WI38 (cell line): ENCODE measurements at regions not wholly inside any gene's neighbourhood (a gene's known extent, or its start where the extent isn't known, plus 50 kb on each side); places are given as distances from the start of the nearest gene placed in this dataset.

Source experiments
- H3K4me3 ChIP-seq: 2 replicates; pipeline ENCODE4 v1.5.1; 2011; ENCODE audit warnings: low read depth, mild to moderate bottlenecking, control low read depth, low read length
- CTCF ChIP-seq: IDR thresholded peaks from 2 replicates; pipeline ENCODE4 v1.5.1; 2012; ENCODE audit warnings: low read depth, mild to moderate bottlenecking, control low read depth, low read length

- 0 out of 2 replicates have a peak overlapping the region, but pooled peaks have one; percentile 3 for H3K4me3 ChIP-seq
These were observed 68.3 kb upstream of the BTBD3 start for GRCh38 chr20:11849270-11849915.

GRCh38 chr20:11849976-11850670 is 67.6 kb upstream of the BTBD3 start:
- no peak for TF ChIP-seq CTCF

More at GRCh38 chr20:11849270-11849915, 68.3 kb upstream of the BTBD3 start:
- TF ChIP-seq CTCF, result no peak

GRCh38 chr20:11850901-11851300 is 66.8 kb upstream of the BTBD3 start:
- TF ChIP-seq CTCF, result no peak
- no peak overlapping the region for H3K4me3 ChIP-seq

More at GRCh38 chr20:11849976-11850670, 67.6 kb upstream of the BTBD3 start:
- no peak overlapping the region for H3K4me3 ChIP-seq

- no peak for TF ChIP-seq CTCF
- no peak overlapping the region for H3K4me3 ChIP-seq
These were observed 66.0 kb upstream of the BTBD3 start for GRCh38 chr20:11851646-11852045.

- H3K4me3 ChIP-seq, result no peak overlapping the region
- TF ChIP-seq CTCF, result no peak
These were observed 65.5 kb upstream of the BTBD3 start for GRCh38 chr20:11852189-11852588.

- H3K4me3 ChIP-seq, result no peak overlapping the region
- TF ChIP-seq CTCF, result no peak
These were observed 64.9 kb upstream of the BTBD3 start for GRCh38 chr20:11852811-11853210.

GRCh38 chr20:11853359-11853758 is 64.3 kb upstream of the BTBD3 start:
- H3K4me3 ChIP-seq, result no peak overlapping the region
- no peak for TF ChIP-seq CTCF
